HG03097 (cell line): ENCODE measurements at regions not wholly inside any gene's neighbourhood (a gene's known extent, or its start where the extent isn't known, plus 50 kb on each side); places are given as distances from the start of the nearest gene placed in this dataset.

Experiments
- ATAC-seq: cut with Tn5 transposase; IDR thresholded peaks from one replicate; pipeline ENCODE4 v1.9.1; 2021; ENCODE audit not compliant: unreplicated experiment, low FRiP score

DNA sequence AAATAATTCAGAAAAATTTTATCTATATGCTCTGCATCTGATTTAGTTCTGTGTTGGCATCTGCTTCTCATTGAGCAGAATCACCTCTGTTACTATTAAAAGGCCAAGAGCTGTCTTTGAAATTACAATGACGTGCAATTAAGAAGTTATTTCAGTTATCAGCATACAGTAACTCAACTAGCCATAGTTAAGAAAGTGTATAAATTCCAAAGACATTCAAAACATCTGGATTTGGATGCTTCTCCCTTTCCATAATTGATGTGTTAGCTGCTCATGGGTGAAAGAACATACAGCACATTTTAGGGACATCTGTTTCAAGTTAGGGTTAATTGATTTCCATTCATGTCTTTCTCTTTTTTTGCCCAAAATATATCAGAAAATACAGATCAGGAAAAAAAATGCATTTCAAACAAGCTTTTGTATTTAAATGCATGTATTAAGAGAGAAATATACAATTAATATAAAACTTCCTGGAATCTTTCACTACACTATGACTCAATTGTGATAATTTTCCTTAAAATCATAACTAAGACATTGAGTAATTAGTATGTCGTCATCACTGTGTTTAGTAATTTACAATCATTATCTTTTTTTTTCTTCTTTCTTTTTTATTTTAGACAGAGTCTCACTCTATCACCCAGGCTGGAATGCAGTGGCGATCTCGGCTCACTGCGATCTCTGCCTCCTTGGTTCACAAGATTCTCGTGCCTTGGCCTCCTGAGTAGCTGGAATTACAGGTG is 82.7 kb upstream of the MBNL1 start:
- no peak for ATAC-seq

DNA sequence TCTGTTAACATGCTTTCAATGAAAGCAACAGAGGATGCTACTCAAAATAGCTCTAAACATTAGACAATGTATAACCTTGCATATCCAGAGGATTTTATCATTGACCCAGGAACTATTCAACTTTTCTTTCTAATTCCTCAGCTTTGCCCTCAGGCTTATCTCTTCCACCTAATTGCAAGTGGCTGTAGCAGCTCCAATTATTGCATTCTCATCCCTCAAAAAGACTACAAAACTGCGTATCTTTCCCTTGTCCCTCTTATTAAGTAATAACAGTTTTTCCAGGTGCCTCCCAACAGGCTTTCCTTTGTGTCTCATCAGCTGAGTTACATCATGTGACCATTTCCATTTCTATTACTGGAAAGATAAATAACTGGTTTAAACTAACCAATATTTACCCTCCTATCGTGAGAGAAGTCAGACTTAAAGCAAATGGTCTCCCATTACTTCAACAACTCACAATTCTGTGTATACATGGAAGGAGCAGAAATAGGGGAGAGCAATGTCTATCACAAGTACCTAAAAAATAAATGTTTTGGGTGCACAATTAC is 78.0 kb upstream of the MBNL1 start:
- ATAC-seq, result no peak

DNA sequence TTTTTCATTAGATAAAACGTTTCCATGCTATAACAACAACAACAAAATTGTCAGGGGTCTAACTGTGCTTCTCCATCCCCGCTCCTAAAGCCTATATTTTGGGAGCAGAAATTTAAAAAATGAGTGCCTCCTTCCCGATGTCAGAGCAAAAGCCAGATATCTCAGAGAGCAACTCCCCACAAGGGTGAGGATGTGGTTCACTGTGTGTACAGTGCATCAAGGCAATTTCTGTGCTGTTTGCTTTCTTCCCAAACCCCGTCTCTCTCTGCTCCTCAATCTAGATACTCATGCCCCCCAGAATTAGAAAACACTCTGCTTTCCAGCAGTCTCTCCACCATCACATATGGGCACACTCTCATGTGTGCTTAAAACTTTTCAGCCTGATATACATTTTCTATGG is 76.7 kb upstream of the MBNL1 start:
- ATAC-seq, result no peak

DNA sequence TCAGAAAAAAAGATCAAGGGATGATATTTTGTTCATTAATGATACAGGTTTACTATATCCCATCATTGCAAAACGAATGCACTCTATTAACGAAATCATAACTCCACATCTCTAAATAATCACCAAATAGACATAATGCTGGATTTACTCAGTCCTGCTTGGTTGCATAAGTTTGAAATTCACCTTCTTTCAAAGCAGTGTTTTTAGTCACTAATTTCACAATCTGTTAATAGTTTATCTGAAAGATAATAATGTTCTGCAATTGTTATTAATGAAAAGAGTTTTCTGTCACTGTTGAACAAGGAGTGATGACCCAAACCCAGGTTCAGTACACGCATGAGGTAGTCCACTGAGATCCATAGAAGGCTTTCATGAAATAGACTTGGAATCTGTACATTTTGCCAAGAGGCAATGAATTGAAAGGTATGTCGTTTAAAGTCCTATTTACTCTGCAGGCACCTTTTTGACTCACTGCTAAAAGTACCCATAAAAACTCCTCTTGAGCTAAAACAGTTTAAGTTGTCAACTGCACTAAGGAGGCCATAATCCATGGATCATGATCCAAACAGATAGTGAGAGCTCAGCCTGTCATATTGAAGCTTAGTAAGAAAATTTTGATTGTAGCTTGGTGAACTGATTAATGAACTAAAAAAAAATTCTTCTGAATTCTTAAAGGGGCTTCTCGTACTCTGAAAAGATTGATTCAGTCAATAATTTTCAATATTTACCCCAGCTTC is 75.6 kb upstream of the MBNL1 start:
- no peak for ATAC-seq

DNA sequence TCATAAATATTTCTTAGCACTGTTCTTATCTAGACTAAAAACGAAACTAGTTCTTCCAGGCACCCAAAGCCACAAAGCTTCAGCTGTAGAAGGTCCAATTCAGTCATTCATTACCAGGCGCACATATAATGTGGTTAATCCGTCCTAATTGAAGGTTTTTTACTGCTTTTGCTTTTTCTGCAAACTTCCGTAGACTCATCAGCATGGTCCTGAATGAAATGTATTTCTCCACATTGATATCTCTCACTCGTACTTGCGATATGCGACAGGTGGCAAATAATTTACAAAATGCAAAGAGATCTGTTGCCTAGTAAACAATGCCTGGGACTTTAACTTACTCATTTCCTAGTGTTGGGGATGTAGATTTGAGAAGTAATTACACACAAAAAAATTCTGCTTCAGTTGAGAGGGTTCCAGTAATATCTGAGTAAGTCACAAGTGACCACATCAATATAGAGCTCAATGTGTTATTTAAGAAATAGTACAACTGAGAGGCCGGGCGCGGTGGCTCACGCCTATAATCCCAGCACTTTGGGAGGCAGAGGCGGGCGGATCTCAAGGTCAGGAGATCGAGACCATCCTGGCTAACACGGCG is 75.0 kb upstream of the MBNL1 start:
- ATAC-seq, result peak; percentile 53

DNA sequence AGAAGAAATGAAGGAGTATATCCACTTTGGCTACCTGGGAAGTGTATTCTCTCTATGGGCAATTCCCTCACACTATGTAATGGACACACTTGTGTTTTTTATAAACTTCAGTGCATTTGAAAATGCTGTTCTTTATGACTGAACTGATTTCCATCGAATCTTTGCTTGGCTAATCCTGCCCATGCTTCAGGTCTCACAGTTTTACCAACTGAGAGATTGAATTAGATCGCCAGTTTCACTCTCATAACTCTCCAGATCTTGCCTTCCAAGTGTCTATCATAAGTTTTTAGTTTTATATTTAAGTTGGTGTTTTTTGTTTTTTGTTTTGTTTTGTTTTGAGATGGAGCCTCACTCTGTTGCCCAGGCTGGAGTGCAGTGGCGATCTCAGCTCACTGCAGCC is 73.5 kb upstream of the MBNL1 start:
- no peak for ATAC-seq

DNA sequence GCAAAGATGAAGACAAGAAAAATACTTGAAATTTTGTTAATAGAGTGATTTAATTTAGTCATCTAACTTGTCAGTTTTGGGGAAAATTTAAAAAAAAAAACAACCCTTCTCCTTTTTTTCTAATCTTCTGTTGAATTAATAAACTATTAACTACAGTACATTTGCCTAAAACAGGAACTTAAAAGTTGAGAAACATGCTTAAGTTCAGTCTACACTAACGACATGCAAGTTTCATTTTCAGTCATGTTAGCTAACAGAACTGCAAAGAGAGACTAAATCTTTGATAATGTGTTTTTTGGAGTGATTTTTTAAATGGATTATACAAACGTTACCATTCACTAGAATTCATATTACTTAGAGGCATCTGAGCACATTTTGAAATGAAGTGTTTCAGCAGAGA is 71.9 kb upstream of the MBNL1 start:
- peak; percentile 42 for ATAC-seq

DNA sequence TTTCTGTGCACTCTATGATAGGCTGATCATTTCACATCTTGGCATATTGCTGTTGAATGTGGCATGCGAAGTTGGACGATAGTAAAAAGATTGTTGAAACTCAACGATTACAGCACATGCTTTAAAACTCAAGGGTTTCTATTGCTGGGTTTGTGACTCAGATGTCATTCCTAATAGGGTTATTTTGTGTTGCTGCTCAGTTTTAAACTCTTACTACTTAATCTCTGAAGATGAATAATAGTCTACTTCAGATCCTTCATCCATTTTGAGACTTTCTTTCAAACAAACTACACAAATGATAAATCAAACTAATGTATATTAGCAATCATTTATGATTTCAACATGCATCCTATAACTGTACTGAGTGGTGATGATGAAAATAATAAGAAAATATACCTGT is 71.3 kb upstream of the MBNL1 start:
- ATAC-seq, result no peak

DNA sequence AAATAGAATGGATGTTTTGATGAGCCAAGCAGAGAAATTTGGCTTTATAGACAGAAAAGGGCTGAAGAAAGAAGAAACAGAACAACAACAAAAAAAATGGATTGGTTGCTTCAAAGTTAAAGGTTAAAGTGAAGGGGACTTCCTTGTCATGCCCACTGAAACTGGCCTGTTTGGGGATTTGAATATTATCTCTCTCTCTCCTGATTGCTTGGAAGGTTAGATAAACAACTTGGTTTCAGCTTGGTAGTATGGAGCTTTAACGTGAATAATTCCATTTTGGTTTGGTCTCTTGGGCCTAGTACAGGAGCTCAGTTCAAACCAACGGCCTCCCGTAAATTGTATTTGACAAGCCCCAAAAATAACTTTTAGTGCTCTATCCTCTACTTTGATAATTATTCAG is 70.8 kb upstream of the MBNL1 start:
- peak; percentile 33 for ATAC-seq

DNA sequence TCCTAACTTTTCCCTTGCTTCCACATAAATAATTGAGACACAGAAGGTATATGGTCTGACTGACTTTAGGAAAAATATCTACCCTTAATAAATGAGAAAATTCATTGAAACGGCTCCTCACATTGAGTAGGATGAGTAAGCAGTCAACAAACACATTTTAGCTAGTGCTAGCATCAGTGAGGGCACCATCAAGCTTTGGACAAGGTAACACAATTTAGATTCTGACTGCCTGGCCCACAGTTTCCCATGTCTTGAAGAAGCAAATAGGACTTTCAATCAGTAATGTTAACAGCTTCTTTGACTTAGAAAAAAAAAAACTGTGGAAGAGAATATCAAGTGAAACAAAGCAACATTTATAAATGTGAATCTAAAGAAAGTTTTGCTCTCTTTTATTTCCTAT is 70.1 kb upstream of the MBNL1 start:
- no peak for ATAC-seq

DNA sequence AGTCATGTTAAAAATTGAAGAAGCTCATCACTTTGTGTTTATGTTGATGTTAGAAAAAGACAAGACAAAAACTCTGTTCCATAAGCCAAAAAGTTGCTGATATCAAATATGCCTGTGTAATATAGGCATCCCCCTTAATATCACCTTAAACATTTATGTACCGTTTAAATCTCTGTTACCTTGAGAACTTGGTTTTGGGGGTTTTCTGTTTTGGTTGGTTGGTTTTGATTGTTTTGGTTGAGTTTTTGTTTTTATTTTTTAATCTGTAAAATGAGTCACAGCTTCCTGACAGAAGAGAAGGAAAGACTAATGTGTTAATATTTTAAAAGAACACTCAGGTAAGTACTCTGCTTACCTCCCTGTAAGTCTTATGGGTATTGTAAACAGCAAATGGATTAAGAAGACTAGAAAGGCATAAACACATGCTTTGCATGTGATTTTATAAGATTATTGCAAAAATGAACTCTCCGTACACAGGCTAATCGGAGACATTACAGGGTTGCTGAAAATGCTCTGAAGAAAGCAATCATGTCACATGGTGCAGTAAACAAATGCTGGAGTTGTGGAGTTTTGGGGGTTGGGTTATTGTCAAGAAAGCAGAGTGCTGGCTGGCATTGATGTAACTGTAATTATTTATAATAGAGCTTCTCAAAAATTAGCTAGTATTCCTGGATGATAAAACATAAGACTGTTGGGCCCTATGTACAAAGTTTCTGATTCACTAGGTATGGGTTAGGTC is 69.5 kb upstream of the MBNL1 start:
- no peak for ATAC-seq

DNA sequence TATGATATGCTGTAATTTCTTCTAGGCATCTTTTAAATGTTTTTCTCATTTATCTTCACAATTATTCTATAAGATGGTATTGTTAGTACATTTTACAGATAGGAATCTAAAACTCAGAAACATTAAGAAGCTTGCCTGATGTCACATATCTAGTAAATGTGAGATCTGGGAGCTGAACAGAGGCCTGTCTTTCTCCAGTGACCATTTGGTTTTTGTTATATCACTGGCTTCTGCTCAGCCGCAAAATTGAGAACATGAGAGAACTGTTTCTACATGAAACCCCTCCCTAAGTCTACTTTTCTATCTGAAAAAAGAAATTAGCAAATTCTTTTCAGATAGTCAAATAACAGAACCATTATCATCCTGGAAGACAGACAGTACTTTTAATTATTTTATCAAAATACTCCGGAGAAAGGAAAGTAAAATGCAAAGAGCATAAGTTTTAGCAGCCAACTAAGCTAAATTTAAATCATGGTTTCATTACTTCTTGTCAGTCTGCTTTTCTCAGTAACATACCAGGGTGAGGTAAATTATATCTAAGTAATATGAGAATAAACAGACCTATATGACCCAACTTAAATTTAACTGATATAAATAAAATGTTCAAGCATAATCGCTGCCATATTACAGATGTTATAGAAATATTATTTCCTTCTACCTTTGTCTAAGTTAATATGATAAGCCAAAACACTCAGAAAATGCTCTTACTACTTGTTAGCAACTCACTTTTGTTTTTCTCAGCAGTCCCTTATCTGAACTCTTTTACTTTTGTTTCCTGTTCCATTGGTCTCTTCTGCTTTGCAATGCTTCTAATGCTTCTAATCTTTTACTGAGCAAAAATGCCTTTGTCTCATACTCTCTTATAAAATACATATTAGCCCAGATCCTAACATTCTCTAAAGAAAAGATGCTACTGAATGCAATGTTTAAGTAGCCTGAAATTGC is 68.0 kb upstream of the MBNL1 start:
- no peak for ATAC-seq

DNA sequence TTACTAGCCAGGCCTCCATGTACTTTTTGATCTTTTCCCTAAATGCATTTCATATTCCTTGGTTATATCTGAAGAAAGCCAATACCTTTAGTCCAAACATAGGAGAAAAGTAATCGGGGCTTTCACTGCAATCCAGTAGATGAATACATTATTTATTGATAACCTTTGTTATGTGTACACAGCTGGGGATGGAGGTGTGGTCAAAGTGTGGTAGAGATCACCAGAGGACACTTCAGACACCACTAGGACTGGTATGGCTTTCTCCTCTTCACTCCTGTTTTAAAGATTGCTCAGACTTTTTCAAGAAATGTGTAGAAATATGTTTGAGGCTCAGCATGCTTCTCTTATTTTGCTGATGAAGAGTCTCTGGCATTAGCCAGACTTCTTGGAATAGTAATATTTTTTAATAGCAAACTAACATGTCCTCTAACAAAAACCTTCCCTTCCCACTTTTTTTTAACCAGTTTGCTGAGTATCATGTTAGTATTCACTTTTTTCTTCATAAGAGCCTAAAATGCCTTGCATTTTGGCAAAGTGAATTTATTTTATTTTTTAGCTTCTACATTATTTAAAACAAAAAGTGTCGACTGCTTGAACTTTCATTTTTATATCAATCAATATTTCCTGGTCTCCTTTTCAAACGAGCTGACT is 65.6 kb upstream of the MBNL1 start:
- ATAC-seq, result peak; percentile 31

DNA sequence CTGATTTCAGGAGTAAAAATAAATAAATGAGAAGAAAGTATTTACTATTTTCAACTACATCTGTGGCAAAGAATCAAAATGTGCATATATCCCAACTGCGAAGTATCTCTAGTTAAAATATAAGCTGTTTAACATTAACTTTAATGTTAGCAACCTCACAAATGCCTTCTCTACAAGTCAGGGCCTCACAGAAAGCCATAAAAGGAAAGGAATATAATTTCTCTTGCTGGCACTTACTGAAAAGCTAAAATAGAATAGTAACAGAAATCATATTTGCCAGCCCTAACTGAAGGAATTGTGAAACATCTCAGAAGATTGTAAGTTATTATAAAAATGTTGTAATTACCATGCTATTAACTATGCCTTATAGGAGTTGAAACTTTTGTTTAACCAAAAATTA is 65.1 kb upstream of the MBNL1 start:
- no peak for ATAC-seq

DNA sequence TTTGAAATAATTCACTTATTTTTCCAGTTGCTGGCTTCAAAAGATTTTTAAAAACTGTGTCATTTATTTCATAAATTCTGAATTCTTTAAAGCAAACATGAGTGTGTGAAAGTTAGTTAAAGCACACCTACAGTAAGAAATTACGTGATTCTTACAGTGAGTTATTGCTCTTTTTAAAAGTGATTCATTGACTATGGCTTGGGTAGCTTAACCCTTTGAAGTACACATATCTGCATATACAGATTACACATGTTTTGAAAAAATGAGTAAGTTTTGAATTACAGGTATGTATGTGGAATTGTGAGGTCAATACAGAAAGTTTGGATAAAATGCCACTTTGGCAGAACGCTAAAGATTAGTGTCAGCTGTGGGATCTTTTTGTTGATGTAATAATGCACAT is 64.5 kb upstream of the MBNL1 start:
- ATAC-seq, result no peak

DNA sequence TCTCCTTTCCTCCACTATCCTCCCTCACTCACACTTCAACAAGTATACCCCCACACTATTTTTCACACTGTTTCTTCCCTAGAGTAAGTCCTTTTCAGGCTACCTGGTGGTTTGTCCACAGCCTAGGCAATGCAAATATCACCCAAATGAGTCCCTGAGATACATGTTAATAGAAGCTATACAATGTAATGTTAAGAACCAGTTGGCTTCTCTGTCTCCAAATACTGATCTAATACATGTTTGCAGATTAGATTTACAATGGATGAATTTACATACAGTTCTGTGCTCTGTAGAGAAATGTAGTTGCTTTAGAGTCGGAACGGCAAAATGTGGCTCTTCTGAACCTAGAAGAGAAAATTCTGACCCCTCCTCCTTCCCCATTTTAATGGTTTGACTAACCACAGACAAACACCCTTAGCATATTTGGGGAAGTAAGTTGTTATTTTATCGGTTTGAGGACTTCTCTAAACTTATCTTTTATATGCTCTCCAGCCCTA is 63.6 kb upstream of the MBNL1 start:
- peak; percentile 46 for ATAC-seq

DNA sequence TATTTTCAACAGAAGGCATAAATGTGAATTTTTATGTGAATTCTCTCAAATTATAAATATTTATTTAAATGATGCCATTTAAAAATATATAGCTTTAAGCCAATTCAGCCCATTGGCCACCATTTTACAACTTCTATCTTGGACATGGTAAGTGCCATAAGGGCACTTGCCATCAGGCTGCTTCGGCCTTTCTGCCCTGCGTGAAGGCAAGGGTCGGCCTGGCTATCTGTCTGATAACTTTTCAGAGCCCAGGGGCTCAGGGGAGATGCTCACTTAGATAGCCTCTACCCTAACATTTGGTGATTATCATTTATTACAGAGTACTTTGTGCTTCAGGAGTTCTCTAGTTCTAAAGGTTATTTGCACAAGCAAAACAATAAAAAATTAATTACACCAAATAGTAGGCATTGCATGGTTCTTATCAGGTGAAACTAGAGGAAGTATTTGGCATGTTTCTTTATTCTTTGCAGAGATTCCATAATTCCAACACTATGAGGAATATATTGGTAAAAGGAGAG is 62.4 kb upstream of the MBNL1 start:
- ATAC-seq, result no peak

DNA sequence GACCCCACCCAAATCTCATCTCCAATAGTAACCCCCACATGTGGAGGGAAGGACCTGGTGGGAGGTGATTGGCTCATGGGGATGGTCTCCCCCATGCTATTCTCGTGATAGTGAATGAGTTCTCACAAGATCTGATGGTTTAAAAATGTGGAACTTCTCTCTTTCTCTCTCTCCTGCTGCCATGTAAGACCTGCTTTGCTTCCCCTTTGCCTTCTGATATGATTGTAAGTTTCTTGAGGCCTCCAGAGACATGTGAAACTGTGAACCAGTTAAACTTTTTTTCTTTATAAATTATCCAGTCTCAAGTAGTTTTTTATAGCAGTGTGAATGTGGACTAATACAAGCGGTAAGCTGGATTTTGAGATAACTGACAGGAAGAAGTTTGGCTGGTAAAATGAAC is 60.3 kb upstream of the MBNL1 start:
- no peak for ATAC-seq

DNA sequence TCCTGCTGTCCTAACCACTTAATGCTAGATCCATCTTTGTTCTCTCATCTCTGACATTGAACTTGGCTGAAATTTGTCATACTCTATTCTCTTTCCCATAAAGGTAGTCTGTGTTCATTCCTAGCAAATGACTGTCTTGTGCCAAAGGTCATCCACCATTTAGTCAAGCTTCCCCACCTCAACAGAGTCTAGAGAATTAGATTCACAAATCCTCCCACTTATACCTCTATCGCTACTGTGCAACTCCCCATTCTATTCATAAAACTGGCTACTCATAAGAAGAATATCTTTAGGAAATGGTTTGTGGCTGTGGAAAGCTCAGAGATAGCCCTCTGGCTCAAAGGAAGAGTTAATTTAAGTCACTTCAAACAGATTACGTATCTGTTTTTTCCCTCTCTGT is 59.7 kb upstream of the MBNL1 start:
- ATAC-seq, result no peak
